K562 (cell line): ENCODE measurements at regions not wholly inside any gene's neighbourhood (a gene's known extent, or its start where the extent isn't known, plus 50 kb on each side); places are given as distances from the start of the nearest gene placed in this dataset.

Experiments used
- E2F4 ChIP-seq: sonication (generic); formaldehyde crosslinking; IDR thresholded peaks from 2 replicates; pipeline ENCODE4 v1.8.0; 2022; ENCODE audit warnings: mild to moderate bottlenecking, low read depth, missing genetic modification reagents
- ELF1 ChIP-seq: fragments of 200-800 bp; sonication (Bioruptor generic); IDR thresholded peaks from 2 replicates; pipeline ENCODE4 v1.6.1; 2016; ENCODE audit warnings: missing genetic modification characterization, missing compliant biosample characterization
- HSF4 ChIP-seq: fragments of 250-450 bp; sonication (Bioruptor Pico); IDR thresholded peaks from 2 replicates; pipeline ENCODE4 v2.1.2; 2022; ENCODE audit warnings: mild to moderate bottlenecking, moderate library complexity, borderline replicate concordance
- RBM17 ChIP-seq: fragments of 200-400 bp; formaldehyde crosslinking; IDR thresholded peaks from 2 replicates; pipeline ENCODE4 v1.6.1; 2017; ENCODE audit warnings: low read depth, mild to moderate bottlenecking, low read length, borderline replicate concordance
- REST ChIP-seq, 2 experiments: fragments of 450-650 bp; formaldehyde crosslinking in 1 of 2; IDR thresholded peaks; 2 replicates each; pipeline versions ENCODE4 v1.4.0 to v1.6.1; 2014 to 2020; ENCODE audit warnings: mild to moderate bottlenecking in 2 of 2, borderline replicate concordance in 1 of 2, low read depth in 1 of 2
- SNRNP70 ChIP-seq: fragments of 200-400 bp; formaldehyde crosslinking; optimal IDR thresholded peaks from 2 replicates; pipeline ENCODE3; 2017; ENCODE audit warnings: low read depth, low read length
- WHSC1 ChIP-seq: IDR thresholded peaks from one replicate; pipeline ENCODE4 v1.6.1; 2012; ENCODE audit warnings: low read length, control low read depth, inconsistent platforms
- ZFX ChIP-seq: sonication (generic); formaldehyde crosslinking; IDR thresholded peaks from 2 replicates; pipeline ENCODE4 v1.8.0; 2022; ENCODE audit warnings: mild to moderate bottlenecking, missing genetic modification reagents, moderate library complexity
- ZNF398 ChIP-seq: fragments of 250-450 bp; sonication (Bioruptor Pico); IDR thresholded peaks from 2 replicates; pipeline ENCODE4 v1.8.0; 2021; ENCODE audit warnings: moderate library complexity, mild to moderate bottlenecking, inconsistent platforms
- ZNF449 ChIP-seq: fragments of 250-450 bp; sonication (Bioruptor Pico); IDR thresholded peaks from 2 replicates; pipeline ENCODE4 v1.8.0; 2022; ENCODE audit warnings: moderate library complexity, mild to moderate bottlenecking, inconsistent platforms
- ZNF507 ChIP-seq: conservative IDR thresholded peaks from 2 replicates; pipeline ENCODE4 v1.6.1; 2017; ENCODE audit warnings: missing genetic modification characterization, missing compliant biosample characterization

GRCh38 chr5:52063186-52063585 is 679.9 kb downstream of the ISL1 start (continued):
- TF ChIP-seq RBM17 (no peak), WHSC1 (no peak), ZNF398 (CRISPR knock-in tag) (no peak), ZFX (no peak), ZNF507 (tag) (no peak), HSF4 (CRISPR knock-in tag) (no peak), REST (IDR thresholded peaks at IDR 0.05; ENCODE audit: borderline replicate concordance) (no peak), REST (CRISPR knock-in tag; IDR thresholded peaks at IDR 0.05; ENCODE audit: low read depth) (no peak), SNRNP70 (no peak), E2F4 (CRISPR knock-in tag) (no peak), ELF1 (no peak), ZNF449 (CRISPR knock-in tag) (no peak)
